GM18511 (cell line): ENCODE measurements at regions not wholly inside any gene's neighbourhood (a gene's known extent, or its start where the extent isn't known, plus 50 kb on each side); places are given as distances from the start of the nearest gene placed in this dataset.

ENCODE experiments used
- ATAC-seq: cut with Tn5 transposase; IDR thresholded peaks from one replicate; pipeline ENCODE4 v1.9.1; 2021; ENCODE audit warnings: mild to moderate bottlenecking, moderate library complexity; ENCODE audit not compliant: unreplicated experiment

- ATAC-seq = no peak
Measured at GRCh38 chr6:19438566-19439353, 398.4 kb upstream of the ID4 start.

GRCh38 chr6:19440531-19440930 is 396.6 kb upstream of the ID4 start:
- ATAC-seq = no peak

- ATAC-seq = no peak
Measured at GRCh38 chr6:19443411-19443810, 393.8 kb upstream of the ID4 start.

- ATAC-seq = no peak
Measured at GRCh38 chr6:19444041-19444440, 393.1 kb upstream of the ID4 start.

GRCh38 chr6:19444481-19444880 is 392.7 kb upstream of the ID4 start:
- no peak for ATAC-seq

GRCh38 chr6:19446570-19446969 is 390.6 kb upstream of the ID4 start:
- no peak for ATAC-seq

- no peak for ATAC-seq
Measured at GRCh38 chr6:19450651-19451050, 386.5 kb upstream of the ID4 start.

- ATAC-seq = no peak
Measured at GRCh38 chr6:19452495-19452894, 384.7 kb upstream of the ID4 start.

GRCh38 chr6:19454001-19454720 is 383.0 kb upstream of the ID4 start:
- no peak for ATAC-seq

- ATAC-seq = no peak
Measured at GRCh38 chr6:19454721-19455392, 382.3 kb upstream of the ID4 start.

- ATAC-seq = no peak
Measured at GRCh38 chr6:19463250-19463649, 373.9 kb upstream of the ID4 start.

GRCh38 chr6:19463925-19464324 is 373.2 kb upstream of the ID4 start:
- no peak for ATAC-seq

- ATAC-seq = no peak
Measured at GRCh38 chr6:19465256-19465655, 371.9 kb upstream of the ID4 start.

- ATAC-seq = no peak
Measured at GRCh38 chr6:19465760-19466159, 371.4 kb upstream of the ID4 start.

- ATAC-seq = no peak
Measured at GRCh38 chr6:19470333-19470732, 366.8 kb upstream of the ID4 start.

- ATAC-seq = no peak
Measured at GRCh38 chr6:19472153-19472552, 365.0 kb upstream of the ID4 start.

- ATAC-seq = no peak
Measured at GRCh38 chr6:19472850-19473249, 364.3 kb upstream of the ID4 start.

GRCh38 chr6:19477563-19477962 is 359.6 kb upstream of the ID4 start:
- no peak for ATAC-seq

GRCh38 chr6:19478273-19478672 is 358.9 kb upstream of the ID4 start:
- ATAC-seq = no peak

GRCh38 chr6:19478992-19479391 is 358.2 kb upstream of the ID4 start:
- ATAC-seq = no peak

- no peak for ATAC-seq
Measured at GRCh38 chr6:19479551-19479950, 357.6 kb upstream of the ID4 start.
